ENCODE measurements at regions not wholly inside any gene's neighbourhood (a gene's known extent, or its start where the extent isn't known, plus 50 kb on each side); places are given as distances from the start of the nearest gene placed in this dataset.

- ATAC-seq, result no peak
- POLR2A ChIA-PET, result interaction anchor here (0.6 kb wide), 1 partner anchor 19 kb away, joined by 3 read pairs; no protein-coding TSS in a partner anchor
- H3K4me1 ChIP-seq (replicated peaks in 1 of 2; ENCODE audit: control insufficient read depth in 2 of 2, insufficient read depth in 2 of 2, low read length in 2 of 2), result peaks cover 6 to 16% of the 10 kb centered on the region in 2 experiments; a peak in 3 of 5 replicates
- no peaks in the 10 kb centered on the region for H3K9me1 ChIP-seq (ENCODE audit: control insufficient read depth, insufficient read depth, low read length)
- H3K4me3 ChIP-seq, result no peak overlapping the region
- no peak overlapping the region for H3K4me2 ChIP-seq (ENCODE audit: insufficient read depth, low read length)
- in situ Hi-C loops (cut with MboI) (no loop called here), intact Hi-C loops (cut with micrococcal nuclease) (no loop called here)
- FAIRE-seq, result no peak
- no peak overlapping the region for H2AFZ ChIP-seq (ENCODE audit: low read depth, low read length)
- H3K9me3 ChIP-seq (replicated peaks; ENCODE audit: control insufficient read depth, insufficient read depth, low read depth, low read length), result no peaks in the 10 kb centered on the region
- no peaks in the 10 kb centered on the region for H4K20me1 ChIP-seq (replicated peaks; ENCODE audit: control insufficient read depth, insufficient read depth, low read length)
- no peaks in the 10 kb centered on the region for H3K79me2 ChIP-seq (ENCODE audit: control insufficient read depth, insufficient read depth, low read length)
- no peak overlapping the region for H3K9ac ChIP-seq (ENCODE audit: insufficient read depth in 1 of 2, low read depth in 2 of 2, low read length in 2 of 2)
- no peaks in the 10 kb centered on the region for H3K36me3 ChIP-seq (ENCODE audit: control insufficient read depth, insufficient read depth, low read length)
- peaks cover 0 to 28% of the 10 kb centered on the region in 2 experiments; a peak in 4 of 5 replicates for H3K27me3 ChIP-seq (ENCODE audit: control insufficient read depth in 2 of 2, insufficient read depth in 2 of 2, low read length in 2 of 2)
- no TSS peak for BruUV-seq (replicated peaks)
- no peak overlapping the region for H3K27ac ChIP-seq (ENCODE audit: extremely low read depth, low read depth, low read length)
- CTCF ChIA-PET (ENCODE audit: low intra/inter-chr PET ratio), result no interaction called here
- DNase-seq (ENCODE audit: extremely low read depth in 1 of 4, low spot score in 3 of 4), result no peak
- TF ChIP-seq ZBTB17 (CRISPR knock-in tag; IDR thresholded peaks at IDR 0.05), result no peak
- no peak for TF ChIP-seq ELF4 (CRISPR knock-in tag; IDR thresholded peaks at IDR 0.05)
- no peak for TF ChIP-seq TRIM28 (IDR thresholded peaks at IDR 0.05)
- no peak for TF ChIP-seq CBFB (CRISPR knock-in tag; IDR thresholded peaks at IDR 0.05)
- TF ChIP-seq THRA (IDR thresholded peaks at IDR 0.05), result no peak
- no peak for TF ChIP-seq CTBP1 (IDR thresholded peaks at IDR 0.05; ENCODE audit: borderline replicate concordance)
- no peak for TF ChIP-seq ATF6 (CRISPR knock-in tag; IDR thresholded peaks at IDR 0.05)
- TF ChIP-seq ZNF518B (CRISPR knock-in tag; IDR thresholded peaks at IDR 0.05), result no peak
- TF ChIP-seq GATA2 (CRISPR knock-in tag; IDR thresholded peaks at IDR 0.05), result no peak
- TF ChIP-seq CUX1 (CRISPR knock-in tag; IDR thresholded peaks at IDR 0.05), result no peak
Observed at GRCh38 chr14:96661244-96661969, 135.8 kb upstream of the VRK1 start.

Measured in K562 (cell line).